ENCODE measurements at regions not wholly inside any gene's neighbourhood (a gene's known extent, or its start where the extent isn't known, plus 50 kb on each side); places are given as distances from the start of the nearest gene placed in this dataset.
"Not testable (repeated sequence)": the region's sequence is repeated elsewhere in the genome, so short reads cannot be mapped to it uniquely, and the experiment has no call there.

DNA sequence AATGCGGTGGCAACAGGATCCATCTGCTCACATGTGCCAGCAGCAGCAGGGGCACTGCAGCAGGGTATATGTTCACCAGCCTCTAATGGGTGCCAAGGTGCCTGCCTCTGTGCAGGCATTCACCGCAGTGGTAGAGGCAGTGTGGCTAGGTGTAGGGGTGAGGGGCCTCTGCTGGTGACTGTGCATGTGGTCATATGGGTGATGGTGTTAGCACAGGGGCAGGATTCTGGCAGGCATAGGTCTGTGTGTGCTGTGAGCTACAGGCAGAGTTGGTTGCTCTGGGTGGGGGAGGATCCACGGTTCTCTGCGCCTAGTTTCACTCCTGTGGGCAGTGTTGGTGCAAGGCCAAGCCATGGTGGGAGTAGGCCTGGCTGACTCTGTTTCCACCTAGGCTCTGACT is 566.5 kb upstream of the GNPDA2 start:
- no peaks in the 10 kb centered on the region for H3K36me3 ChIP-seq (ENCODE audit: low read depth, missing control alignments)
- H3K27me3 ChIP-seq: no peaks in the 10 kb centered on the region
- WGBS, 2 donors: 95 to 100% methylated on average over 1 to 4 of the region's 4 CpGs
- H3K4me1 ChIP-seq: no peaks in the 10 kb centered on the region
- TF ChIP-seq, protein P1, sequence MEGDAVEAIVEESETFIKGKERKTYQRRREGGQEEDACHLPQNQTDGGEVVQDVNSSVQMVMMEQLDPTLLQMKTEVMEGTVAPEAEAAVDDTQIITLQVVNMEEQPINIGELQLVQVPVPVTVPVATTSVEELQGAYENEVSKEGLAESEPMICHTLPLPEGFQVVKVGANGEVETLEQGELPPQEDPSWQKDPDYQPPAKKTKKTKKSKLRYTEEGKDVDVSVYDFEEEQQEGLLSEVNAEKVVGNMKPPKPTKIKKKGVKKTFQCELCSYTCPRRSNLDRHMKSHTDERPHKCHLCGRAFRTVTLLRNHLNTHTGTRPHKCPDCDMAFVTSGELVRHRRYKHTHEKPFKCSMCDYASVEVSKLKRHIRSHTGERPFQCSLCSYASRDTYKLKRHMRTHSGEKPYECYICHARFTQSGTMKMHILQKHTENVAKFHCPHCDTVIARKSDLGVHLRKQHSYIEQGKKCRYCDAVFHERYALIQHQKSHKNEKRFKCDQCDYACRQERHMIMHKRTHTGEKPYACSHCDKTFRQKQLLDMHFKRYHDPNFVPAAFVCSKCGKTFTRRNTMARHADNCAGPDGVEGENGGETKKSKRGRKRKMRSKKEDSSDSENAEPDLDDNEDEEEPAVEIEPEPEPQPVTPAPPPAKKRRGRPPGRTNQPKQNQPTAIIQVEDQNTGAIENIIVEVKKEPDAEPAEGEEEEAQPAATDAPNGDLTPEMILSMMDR (IDR thresholded peaks at IDR 0.05): no peak
- TF ChIP-seq POLR2A (IDR thresholded peaks at IDR 0.05): no peak
- H3K27ac ChIP-seq: no peak overlapping the region
- intact Hi-C loops (cut with DNase I; ENCODE audit: low total_unique reads): no loop called here
- no peak for DNase-seq
- no peaks in the 10 kb centered on the region for H3K9me3 ChIP-seq
- H3K4me3 ChIP-seq: no peak overlapping the region

DNA sequence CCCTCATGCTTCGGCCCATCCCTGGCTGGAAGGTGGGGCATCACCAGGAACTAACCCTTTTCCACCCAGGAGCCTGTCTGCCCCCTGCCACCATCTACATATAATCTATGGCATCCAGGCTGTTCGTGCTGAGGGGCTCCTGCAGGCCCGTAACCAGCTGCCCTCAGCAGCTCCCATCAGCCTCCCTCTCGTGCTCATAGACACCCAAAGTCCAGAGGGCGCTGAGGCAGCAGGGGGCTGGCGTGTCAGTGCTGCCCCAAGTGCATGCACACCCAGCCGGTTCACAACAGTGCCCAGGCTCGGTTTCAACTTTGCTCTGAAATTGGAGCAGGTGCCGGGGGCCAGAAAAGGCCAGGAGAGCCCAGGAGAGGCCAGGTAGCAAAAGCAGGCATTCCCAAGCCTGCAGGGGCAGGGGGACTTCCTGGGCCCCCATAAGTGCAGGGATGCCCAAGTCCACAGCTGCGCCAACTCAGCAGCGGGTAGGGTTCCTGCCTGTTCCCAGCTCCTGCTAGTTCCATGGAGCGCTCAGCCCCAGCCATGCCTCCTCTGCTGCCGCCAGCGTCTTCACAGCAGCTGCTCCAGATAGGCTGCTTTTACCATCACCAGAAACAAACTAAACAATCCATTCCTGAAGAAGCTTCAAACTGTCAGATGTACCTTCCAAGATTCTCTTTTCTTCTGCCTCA is 558.2 kb upstream of the GNPDA2 start:
- intact Hi-C loops (cut with DNase I; ENCODE audit: low total_unique reads): no loop called here
- H3K4me1 ChIP-seq: no peaks in the 10 kb centered on the region
- no peaks in the 10 kb centered on the region for H3K9me3 ChIP-seq
- H3K36me3 ChIP-seq (ENCODE audit: low read depth, missing control alignments): no peaks in the 10 kb centered on the region
- no peak overlapping the region for H3K4me3 ChIP-seq
- WGBS, 2 donors: 68 to 85% methylated on average over 9 to 14 of the region's 14 CpGs
- TF ChIP-seq, protein P1 (IDR thresholded peaks at IDR 0.05): no peak
- no peak for TF ChIP-seq POLR2A (IDR thresholded peaks at IDR 0.05)
- H3K27ac ChIP-seq: no peak overlapping the region
- no peaks in the 10 kb centered on the region for H3K27me3 ChIP-seq
- no peak for DNase-seq

DNA sequence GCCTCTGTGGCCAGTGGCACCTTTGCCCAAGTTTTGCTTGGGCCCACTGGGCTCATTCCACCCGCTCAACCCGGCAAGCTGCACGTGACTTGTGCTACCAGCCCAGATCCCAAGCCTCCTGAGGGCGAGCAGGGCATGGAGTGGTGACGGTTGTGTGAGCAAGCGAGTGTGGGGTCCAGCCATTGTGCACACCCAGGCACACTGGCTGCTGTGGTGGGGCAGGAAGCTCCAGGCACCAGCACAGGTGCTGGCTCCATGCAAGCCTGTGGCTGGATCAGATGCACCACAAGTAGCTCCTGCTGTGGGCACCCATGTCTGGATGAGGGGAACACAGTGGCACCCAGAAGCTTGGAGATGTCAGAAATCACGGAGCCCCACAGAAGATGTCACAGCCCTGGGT is 557.0 kb upstream of the GNPDA2 start:
- intact Hi-C loops (cut with DNase I; ENCODE audit: low total_unique reads): no loop called here
- DNase-seq: no peak
- Histone ChIP-seq H3K27me3 (no peaks in the 10 kb centered on the region), H3K36me3 (ENCODE audit: low read depth, missing control alignments) (no peaks in the 10 kb centered on the region), H3K27ac (no peak overlapping the region), H3K4me1 (no peaks in the 10 kb centered on the region), H3K9me3 (no peaks in the 10 kb centered on the region), H3K4me3 (no peak overlapping the region)
- 0 to 91% methylated on average over 1 to 7 of the region's 7 CpGs for WGBS, 2 donors
- TF ChIP-seq, protein P1 (IDR thresholded peaks at IDR 0.05): no peak
- TF ChIP-seq POLR2A (IDR thresholded peaks at IDR 0.05): no peak

DNA sequence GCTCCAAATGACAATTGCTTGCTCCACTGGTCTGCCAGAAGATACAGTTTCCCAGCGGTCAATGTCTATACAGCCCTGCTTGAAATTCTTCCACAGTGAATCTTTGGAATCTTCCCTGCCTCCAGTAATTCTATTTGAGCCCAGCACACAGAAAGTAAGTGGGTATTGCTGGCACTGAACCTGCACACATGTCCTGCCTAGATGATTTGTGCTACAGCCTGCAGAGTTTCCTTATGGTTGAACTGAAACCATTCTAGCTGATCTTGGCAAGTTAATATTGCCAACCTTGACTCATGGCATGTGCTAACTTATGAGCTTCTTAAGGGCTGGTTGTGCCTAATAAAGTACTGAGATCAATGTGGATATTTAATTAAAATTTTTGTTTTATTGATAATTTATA is 553.8 kb upstream of the GNPDA2 start:
- DNase-seq: no peak
- H3K27ac ChIP-seq: no peak overlapping the region
- WGBS, 2 donors: 100% methylated on average over 1 of the region's 1 CpG
- intact Hi-C loops (cut with DNase I; ENCODE audit: low total_unique reads): no loop called here
- H3K36me3 ChIP-seq (ENCODE audit: low read depth, missing control alignments): no peaks in the 10 kb centered on the region
- no peaks in the 10 kb centered on the region for H3K27me3 ChIP-seq
- H3K4me1 ChIP-seq: no peaks in the 10 kb centered on the region
- TF ChIP-seq, protein P1 (IDR thresholded peaks at IDR 0.05): no peak
- no peak for TF ChIP-seq POLR2A (IDR thresholded peaks at IDR 0.05)
- no peaks in the 10 kb centered on the region for H3K9me3 ChIP-seq
- H3K4me3 ChIP-seq: no peak overlapping the region

DNA sequence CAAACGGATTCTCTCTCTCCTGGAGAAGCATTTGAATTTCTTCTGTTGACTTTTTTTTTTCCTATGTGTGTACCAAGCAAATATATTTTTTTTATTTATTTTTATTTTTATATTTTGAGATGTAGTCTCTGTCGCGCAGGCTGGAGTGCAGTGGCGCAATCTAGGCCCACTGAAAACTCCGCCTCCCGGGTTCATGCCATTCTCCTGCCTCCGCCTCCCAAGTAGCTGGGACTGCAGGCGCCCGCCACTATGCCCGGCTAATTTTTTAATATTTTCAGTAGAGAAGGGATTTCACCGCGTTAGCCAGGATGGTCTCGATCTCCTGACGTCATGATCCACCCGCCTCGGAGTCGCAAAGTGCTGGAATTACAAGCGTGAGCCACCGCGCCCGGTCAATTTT is 549.5 kb upstream of the GNPDA2 start:
- WGBS, 2 donors: 69 to 77% methylated on average over 21 of the region's 21 CpGs
- Histone ChIP-seq H3K36me3 (ENCODE audit: low read depth, missing control alignments) (no peaks in the 10 kb centered on the region), H3K27ac (no peak overlapping the region), H3K4me3 (no peak overlapping the region), H3K4me1 (no peaks in the 10 kb centered on the region), H3K27me3 (no peaks in the 10 kb centered on the region), H3K9me3 (no peaks in the 10 kb centered on the region)
- no peak for TF ChIP-seq POLR2A (IDR thresholded peaks at IDR 0.05)
- TF ChIP-seq, protein P1 (IDR thresholded peaks at IDR 0.05): no peak
- intact Hi-C loops (cut with DNase I; ENCODE audit: low total_unique reads): no loop called here
- no peak for DNase-seq

DNA sequence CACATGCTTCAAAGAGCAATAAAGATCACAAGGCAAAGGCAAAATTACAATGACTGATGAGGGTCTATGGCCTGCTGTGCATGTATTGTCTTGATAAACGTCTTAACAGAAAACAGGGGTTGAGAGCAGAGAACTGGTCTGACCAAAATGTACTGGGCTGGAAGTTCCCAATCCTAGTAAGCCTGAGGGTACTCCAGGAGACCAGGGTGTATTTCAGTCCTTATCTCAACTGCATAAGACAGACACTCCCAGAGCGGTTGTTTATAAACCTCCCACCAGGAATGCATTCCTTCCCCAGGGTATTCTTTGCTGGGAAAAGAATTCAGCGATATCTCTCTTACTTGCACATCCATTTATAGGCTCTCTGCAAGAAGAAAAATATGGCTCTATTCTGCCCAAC is 521.8 kb upstream of the GNPDA2 start:
- H3K27ac ChIP-seq; H3K27me3 ChIP-seq; H3K4me1 ChIP-seq; H3K4me3 ChIP-seq; intact Hi-C loops (cut with DNase I; ENCODE audit: low total_unique reads); H3K9me3 ChIP-seq; H3K36me3 ChIP-seq (ENCODE audit: low read depth, missing control alignments); DNase-seq: not testable (repeated sequence)
- 46 to 47% methylated on average over 3 of the region's 3 CpGs for WGBS, 2 donors
